Testis (tissue), 2 donors: ENCODE measurements at regions not wholly inside any gene's neighbourhood (a gene's known extent, or its start where the extent isn't known, plus 50 kb on each side); places are given as distances from the start of the nearest gene placed in this dataset.

Experiments
- DNase-seq: peaks from one replicate; pipeline ENCODE4 v3.0.0-alpha.2; 2019
- H3K27ac ChIP-seq, 2 donors: fragments of 200-600 bp; sonication (generic); one replicate each; pipeline ENCODE4 v1.5.1; 2019
- H3K27me3 ChIP-seq: fragments of 200-600 bp; sonication (generic); one replicate; pipeline ENCODE4 v1.5.1; 2019
- H3K36me3 ChIP-seq: fragments of 200-600 bp; sonication (generic); one replicate; pipeline ENCODE4 v1.5.1; 2017; ENCODE audit warnings: low read depth; ENCODE audit errors: missing control alignments
- H3K4me1 ChIP-seq: fragments of 200-600 bp; sonication (generic); one replicate; pipeline ENCODE4 v1.5.1; 2019
- H3K4me3 ChIP-seq, 2 donors: fragments of 200-600 bp; sonication (generic); one replicate each; pipeline ENCODE4 v1.5.1; 2017 to 2019
- H3K9me3 ChIP-seq: fragments of 200-600 bp; sonication (generic); one replicate; pipeline ENCODE4 v1.5.1; 2017
- CTCF ChIP-seq, 3 experiments: fragments of 450-650 bp in 2 of 3; fragments of 200-600 bp in 1 of 3; sonication (generic) in 1 of 3; IDR thresholded peaks; one replicate each; pipeline ENCODE4 v1.5.1; 2016 to 2019; ENCODE audit warnings: antibody characterized with exemption in 3 of 3, mild to moderate bottlenecking in 2 of 3, moderate library complexity in 1 of 3
- POLR2A ChIP-seq: fragments of 450-650 bp; IDR thresholded peaks from one replicate; pipeline ENCODE4 v1.6.1; 2017; ENCODE audit warnings: antibody characterized with exemption, mild to moderate bottlenecking, moderate library complexity
- WGBS, 2 donors: methylation state at CpG; one replicate each; pipeline ENCODE4 v1.1.5; 2018; 5-methylcytosine and 5-hydroxymethylcytosine counted together
- intact Hi-C: fragments of 100-400 bp; cut with DNase I; formaldehyde crosslinking; loops from one replicate; pipeline ENCODE4 v1.15.1; 2023; ENCODE audit warnings: low total_unique reads
- microRNA-seq, 2 donors: library from miRNA; unstranded; fragments of <30 nt; microRNA quantifications; one replicate each; pipeline ENCODE4, GENCODE V29; 2016; ENCODE audit warnings: borderline number of aligned reads in 2 of 2, borderline replicate concordance in 1 of 2
- small RNA-seq, 2 donors: library from RNA; depleted of rRNA; stranded (forward); fragments of <200 nt; gene quantifications; one replicate each; pipeline ENCODE3, GENCODE V24; 2016

- H3K4me3 ChIP-seq = no peak overlapping the region
- WGBS, 2 donors = 76 to 78% methylated on average over 14 of the region's 14 CpGs
- no peaks in the 10 kb centered on the region for H3K27me3 ChIP-seq
- H3K4me1 ChIP-seq = peaks cover 2% of the 10 kb centered on the region
- no peaks in the 10 kb centered on the region for H3K36me3 ChIP-seq
- peak; percentile 22 for DNase-seq
- TF ChIP-seq POLR2A = no peak
- TF ChIP-seq CTCF (IDR thresholded peaks at IDR 0.05) = no peak
- intact Hi-C loops = no loop called here
- no peaks in the 10 kb centered on the region for H3K9me3 ChIP-seq
- H3K27ac ChIP-seq = no peak overlapping the region
These were observed 60.7 kb downstream of the VCPKMT start for GRCh38 chr14:50055461-50056228.

- intact Hi-C loops = no loop called here
- no peaks in the 10 kb centered on the region for H3K36me3 ChIP-seq
- H3K27ac ChIP-seq = no peak overlapping the region
- peaks cover 5% of the 10 kb centered on the region for H3K4me1 ChIP-seq
- H3K9me3 ChIP-seq = no peaks in the 10 kb centered on the region
- WGBS, 2 donors = 85 to 86% methylated on average over 16 of the region's 16 CpGs
- no peaks in the 10 kb centered on the region for H3K27me3 ChIP-seq
- no peak overlapping the region for H3K4me3 ChIP-seq
- DNase-seq = no peak
- TF ChIP-seq CTCF (IDR thresholded peaks at IDR 0.05) = no peak
These were observed 59.9 kb downstream of the VCPKMT start for GRCh38 chr14:50056435-50056834.

- H3K4me3 ChIP-seq = no peak overlapping the region
- intact Hi-C loops = no loop called here
- no peak overlapping the region for H3K27ac ChIP-seq
- H3K27me3 ChIP-seq = no peaks in the 10 kb centered on the region
- 88 to 89% methylated on average over 5 of the region's 5 CpGs for WGBS, 2 donors
- peaks cover 5% of the 10 kb centered on the region for H3K4me1 ChIP-seq
- TF ChIP-seq CTCF (IDR thresholded peaks at IDR 0.05) (no peak), POLR2A (no peak)
- no peaks in the 10 kb centered on the region for H3K36me3 ChIP-seq
- no peaks in the 10 kb centered on the region for H3K9me3 ChIP-seq
- no peak for DNase-seq
These were observed 59.0 kb downstream of the VCPKMT start for GRCh38 chr14:50057331-50057730.

- no peaks in the 10 kb centered on the region for H3K27me3 ChIP-seq
- 64 to 88% methylated on average over 1 of the region's 1 CpG for WGBS, 2 donors
- no peak for TF ChIP-seq POLR2A
- no peak for TF ChIP-seq CTCF (IDR thresholded peaks at IDR 0.05)
- no peak overlapping the region for H3K27ac ChIP-seq
- H3K4me3 ChIP-seq = no peak overlapping the region
- intact Hi-C loops = no loop called here
- peaks cover 5% of the 10 kb centered on the region for H3K4me1 ChIP-seq
- no peaks in the 10 kb centered on the region for H3K36me3 ChIP-seq
- H3K9me3 ChIP-seq = no peaks in the 10 kb centered on the region
- no peak for DNase-seq
These were observed 58.3 kb downstream of the VCPKMT start for GRCh38 chr14:50058113-50058512.

Small RNAs in the stretch of these regions (microRNA-seq; reads per million reads assigned to microRNA genes)
- gene MIR6076 = 0 reads per million in 2 donors

Small RNAs in the stretch of these regions (small RNA-seq; reads per million reads assigned to genes)
- gene MIR6076 = 0 reads per million in 2 donors
